CD14-positive monocyte (primary cell): ENCODE measurements at regions not wholly inside any gene's neighbourhood (a gene's known extent, or its start where the extent isn't known, plus 50 kb on each side); places are given as distances from the start of the nearest gene placed in this dataset.

ENCODE experiments used
- DNase-seq, 3 donors: peaks; one replicate each; pipeline ENCODE4 v3.0.0-alpha.2; 2011 to 2022
- H2AFZ ChIP-seq: 2 replicates; pipeline ENCODE4 v1.6.0; 2012; ENCODE audit warnings: mild to moderate bottlenecking, low read depth, low read length, inconsistent platforms; ENCODE audit not compliant: insufficient read depth, poor library complexity, severe bottlenecking
- H3K27ac ChIP-seq, 2 donors: 1 replicate in 1 of 2; 2 replicates in 1 of 2; pipeline ENCODE4 v1.5.1; 2012 to 2013; ENCODE audit warnings: low read length in 2 of 2, control low read depth in 1 of 2, inconsistent platforms in 1 of 2, low read depth in 1 of 2, mild to moderate bottlenecking in 1 of 2
- H3K27me3 ChIP-seq, 2 donors: one replicate each; pipeline versions ENCODE4 v1.6.0 to v1.6.1; 2011 to 2013; ENCODE audit warnings: low read length in 2 of 2; ENCODE audit not compliant: control insufficient read depth in 2 of 2, insufficient read depth in 2 of 2
- H3K36me3 ChIP-seq, 2 donors: replicated peaks in 1 of 2; 1 replicate in 1 of 2; 2 replicates in 1 of 2; pipeline versions ENCODE4 v1.5.1 to v1.6.1; 2012 to 2013; ENCODE audit warnings: low read length in 2 of 2, control low read depth in 1 of 2, inconsistent platforms in 1 of 2, mild to moderate bottlenecking in 1 of 2; ENCODE audit not compliant: insufficient read depth in 2 of 2, control insufficient read depth in 1 of 2
- H3K4me1 ChIP-seq, 2 donors: 1 replicate in 1 of 2; 2 replicates in 1 of 2; pipeline versions ENCODE4 v1.5.1 to v1.6.1; 2012 to 2013; ENCODE audit warnings: low read length in 2 of 2, control low read depth in 1 of 2, inconsistent platforms in 1 of 2, mild to moderate bottlenecking in 1 of 2, moderate library complexity in 1 of 2; ENCODE audit not compliant: insufficient read depth in 2 of 2, control insufficient read depth in 1 of 2
- H3K4me2 ChIP-seq: replicated peaks from 2 replicates; pipeline ENCODE3; 2012; ENCODE audit warnings: low read length, moderate library complexity, mild to moderate bottlenecking; ENCODE audit not compliant: poor library complexity, severe bottlenecking; ENCODE audit errors: extremely low read depth
- H3K4me3 ChIP-seq, 3 experiments: fragments of 200-600 bp in 1 of 3; sonication (generic) in 1 of 3; replicated peaks in 1 of 3; 1 replicate in 2 of 3; 2 replicates in 1 of 3; pipeline ENCODE4 v1.5.1; 2011 to 2013; ENCODE audit warnings: low read length in 3 of 3, mild to moderate bottlenecking in 3 of 3, control low read depth in 2 of 3, low read depth in 2 of 3, inconsistent platforms in 1 of 3, moderate library complexity in 1 of 3
- H3K79me2 ChIP-seq: 2 replicates; pipeline ENCODE4 v1.6.0; 2012; ENCODE audit warnings: mild to moderate bottlenecking, control low read depth, inconsistent platforms, low read length, moderate library complexity; ENCODE audit not compliant: insufficient read depth
- H3K9ac ChIP-seq: 2 replicates; pipeline ENCODE4 v1.6.0; 2017; ENCODE audit warnings: low read length, mild to moderate bottlenecking; ENCODE audit not compliant: insufficient read depth, poor library complexity, severe bottlenecking
- H3K9me3 ChIP-seq, 2 donors: replicated peaks in 1 of 2; 1 replicate in 1 of 2; 2 replicates in 1 of 2; pipeline versions ENCODE4 v1.5.1 to v1.6.1; 2012 to 2013; ENCODE audit warnings: low read length in 2 of 2, control low read depth in 1 of 2; ENCODE audit not compliant: control insufficient read depth in 1 of 2, insufficient read depth in 1 of 2
- H4K20me1 ChIP-seq: 2 replicates; pipeline ENCODE4 v1.6.0; 2012; ENCODE audit warnings: mild to moderate bottlenecking, low read length, control low read depth, moderate library complexity; ENCODE audit not compliant: insufficient read depth
- H3K27ac Mint-ChIP-seq, 7 donors: one replicate each; pipeline ENCODE4 v1.8.0; 2020; ENCODE audit warnings: mild to moderate bottlenecking in 7 of 7, mixed read lengths in 7 of 7, moderate library complexity in 6 of 7, inconsistent platforms in 2 of 7
- H3K27me3 Mint-ChIP-seq, 3 donors: one replicate each; pipeline ENCODE4 v1.8.0; 2021 to 2022; ENCODE audit warnings: low read depth in 3 of 3, mild to moderate bottlenecking in 3 of 3, mixed read lengths in 3 of 3, moderate library complexity in 3 of 3, inconsistent platforms in 1 of 3
- H3K36me3 Mint-ChIP-seq, 2 donors: one replicate each; pipeline ENCODE4 v1.8.0; 2020; ENCODE audit warnings: mixed read lengths in 2 of 2, inconsistent platforms in 1 of 2, mild to moderate bottlenecking in 1 of 2
- H3K4me1 Mint-ChIP-seq: one replicate; pipeline ENCODE4 v1.8.0; 2020; ENCODE audit warnings: mild to moderate bottlenecking, mixed read lengths
- H3K4me3 Mint-ChIP-seq, 2 donors: one replicate each; pipeline ENCODE4 v1.8.0; 2020; ENCODE audit warnings: mild to moderate bottlenecking in 2 of 2, mixed read lengths in 2 of 2, moderate library complexity in 1 of 2
- H3K9me3 Mint-ChIP-seq, 7 donors: one replicate each; pipeline ENCODE4 v1.8.0; 2020 to 2022; ENCODE audit warnings: mixed read lengths in 7 of 7, mild to moderate bottlenecking in 6 of 7, moderate library complexity in 6 of 7, inconsistent platforms in 2 of 7
- WGBS: methylation state at CpG from one replicate; pipeline ENCODE4 v1.1.5; 2013; ENCODE audit warnings: missing lambda C conversion rate; ENCODE audit not compliant: insufficient coverage; 5-methylcytosine and 5-hydroxymethylcytosine counted together
- intact Hi-C, 2 donors: fragments of 100-400 bp; cut with micrococcal nuclease; formaldehyde crosslinking; loops; one replicate each; pipeline versions ENCODE4 v1.15.0 to v1.15.1; 2023
- TF ChIP-seq, protein P1 (sequence below): fragments of 200-600 bp; IDR thresholded peaks from one replicate; pipeline ENCODE4 v1.8.0; 2022; ENCODE audit warnings: antibody characterized with exemption, mild to moderate bottlenecking

DNA sequence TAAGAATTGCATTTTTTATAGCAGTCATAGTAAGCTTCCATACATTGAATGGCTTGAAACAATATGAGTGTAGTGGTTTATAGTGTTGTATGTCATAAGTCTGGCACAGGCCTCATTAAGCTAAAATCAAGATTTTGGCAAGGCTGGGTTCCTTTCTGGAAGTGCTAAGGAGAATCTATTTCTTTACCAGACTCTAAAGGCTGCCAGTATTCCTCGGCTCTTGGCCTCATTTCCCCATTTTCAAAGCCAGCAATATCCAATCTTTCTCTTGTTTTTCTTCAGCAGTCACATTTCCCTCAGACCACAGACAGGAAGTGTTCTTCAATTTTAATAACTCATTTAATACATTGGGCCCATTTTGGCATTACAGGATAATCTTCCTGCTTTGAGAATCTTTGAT, 1155.5 kb upstream of the PABPC4L start:
- Histone ChIP-seq H3K4me1 (no peaks in the 10 kb centered on the region), H3K4me2 (no peak overlapping the region), H3K9me3 (no peaks in the 10 kb centered on the region), H4K20me1 (no peaks in the 10 kb centered on the region), H3K4me3 (no peak overlapping the region), H3K9ac (no peak overlapping the region), H3K36me3 (no peaks in the 10 kb centered on the region), H3K79me2 (no peaks in the 10 kb centered on the region), H2AFZ (no peak overlapping the region), H3K27me3 (no peaks in the 10 kb centered on the region), H3K27ac (no peak overlapping the region)
- no peaks in the 10 kb centered on the region for H3K36me3 Mint-ChIP-seq
- H3K4me1 Mint-ChIP-seq: no peaks in the 10 kb centered on the region
- 80% methylated on average over 1 of the region's 1 CpG for WGBS
- DNase-seq: no peak
- no peak overlapping the region for H3K27ac Mint-ChIP-seq
- TF ChIP-seq, protein P1, sequence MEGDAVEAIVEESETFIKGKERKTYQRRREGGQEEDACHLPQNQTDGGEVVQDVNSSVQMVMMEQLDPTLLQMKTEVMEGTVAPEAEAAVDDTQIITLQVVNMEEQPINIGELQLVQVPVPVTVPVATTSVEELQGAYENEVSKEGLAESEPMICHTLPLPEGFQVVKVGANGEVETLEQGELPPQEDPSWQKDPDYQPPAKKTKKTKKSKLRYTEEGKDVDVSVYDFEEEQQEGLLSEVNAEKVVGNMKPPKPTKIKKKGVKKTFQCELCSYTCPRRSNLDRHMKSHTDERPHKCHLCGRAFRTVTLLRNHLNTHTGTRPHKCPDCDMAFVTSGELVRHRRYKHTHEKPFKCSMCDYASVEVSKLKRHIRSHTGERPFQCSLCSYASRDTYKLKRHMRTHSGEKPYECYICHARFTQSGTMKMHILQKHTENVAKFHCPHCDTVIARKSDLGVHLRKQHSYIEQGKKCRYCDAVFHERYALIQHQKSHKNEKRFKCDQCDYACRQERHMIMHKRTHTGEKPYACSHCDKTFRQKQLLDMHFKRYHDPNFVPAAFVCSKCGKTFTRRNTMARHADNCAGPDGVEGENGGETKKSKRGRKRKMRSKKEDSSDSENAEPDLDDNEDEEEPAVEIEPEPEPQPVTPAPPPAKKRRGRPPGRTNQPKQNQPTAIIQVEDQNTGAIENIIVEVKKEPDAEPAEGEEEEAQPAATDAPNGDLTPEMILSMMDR: no peak
- H3K4me3 Mint-ChIP-seq: no peak overlapping the region
- intact Hi-C loops: no loop called here
- peaks cover 0 to 1% (median 0%) of the 10 kb centered on the region in 3 donors for H3K27me3 Mint-ChIP-seq
- H3K9me3 Mint-ChIP-seq: peaks cover 0 to 5% (median 0%) of the 10 kb centered on the region in 7 donors

DNA sequence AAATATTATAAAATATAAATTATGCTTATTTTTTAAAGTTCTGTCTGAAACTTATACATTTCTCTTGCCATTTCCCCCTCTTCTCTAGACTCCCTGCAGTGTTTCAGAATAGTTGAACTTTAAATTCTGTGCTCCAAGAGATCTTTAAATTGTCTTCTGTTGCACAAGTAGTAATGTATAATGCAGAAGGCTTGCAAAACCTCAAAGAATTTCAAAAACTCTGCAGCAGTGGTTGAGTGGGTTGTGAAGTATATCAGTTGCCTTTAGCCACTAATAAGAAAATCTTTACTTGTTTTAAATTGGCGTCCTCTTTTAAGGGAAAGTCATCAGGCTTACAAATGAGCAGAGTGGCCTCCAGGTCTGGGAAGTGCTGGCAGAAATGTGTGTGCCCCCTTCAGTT, 1153.3 kb upstream of the PABPC4L start:
- intact Hi-C loops: no loop called here
- no peak overlapping the region for H3K9ac ChIP-seq
- peaks cover 0 to 5% (median 0%) of the 10 kb centered on the region in 7 donors for H3K9me3 Mint-ChIP-seq
- no peaks in the 10 kb centered on the region for H3K27me3 ChIP-seq
- H2AFZ ChIP-seq: no peak overlapping the region
- H3K4me3 Mint-ChIP-seq: no peak overlapping the region
- TF ChIP-seq, protein P1: no peak
- no peak overlapping the region for H3K4me3 ChIP-seq
- H3K9me3 ChIP-seq: no peaks in the 10 kb centered on the region
- no peaks in the 10 kb centered on the region for H3K36me3 ChIP-seq
- no peak overlapping the region for H3K4me2 ChIP-seq
- no peaks in the 10 kb centered on the region for H3K79me2 ChIP-seq
- H3K27ac Mint-ChIP-seq: no peak overlapping the region
- no peaks in the 10 kb centered on the region for H4K20me1 ChIP-seq
- DNase-seq: no peak
- no CpG with 5 or more reads among the region's 1 CpG for WGBS
- H3K4me1 ChIP-seq: no peaks in the 10 kb centered on the region
- H3K27me3 Mint-ChIP-seq: peaks cover 0 to 1% (median 0%) of the 10 kb centered on the region in 3 donors
- no peaks in the 10 kb centered on the region for H3K4me1 Mint-ChIP-seq
- H3K27ac ChIP-seq: no peak overlapping the region
- no peaks in the 10 kb centered on the region for H3K36me3 Mint-ChIP-seq
